GM19468 (cell line): ENCODE measurements at regions not wholly inside any gene's neighbourhood (a gene's known extent, or its start where the extent isn't known, plus 50 kb on each side); places are given as distances from the start of the nearest gene placed in this dataset.

Source experiments
- ATAC-seq: cut with Tn5 transposase; IDR thresholded peaks from one replicate; pipeline ENCODE4 v1.9.1; 2021; ENCODE audit warnings: mild to moderate bottlenecking, moderate library complexity, moderate number of reproducible peaks; ENCODE audit not compliant: unreplicated experiment; ENCODE audit errors: extremely low read depth

DNA sequence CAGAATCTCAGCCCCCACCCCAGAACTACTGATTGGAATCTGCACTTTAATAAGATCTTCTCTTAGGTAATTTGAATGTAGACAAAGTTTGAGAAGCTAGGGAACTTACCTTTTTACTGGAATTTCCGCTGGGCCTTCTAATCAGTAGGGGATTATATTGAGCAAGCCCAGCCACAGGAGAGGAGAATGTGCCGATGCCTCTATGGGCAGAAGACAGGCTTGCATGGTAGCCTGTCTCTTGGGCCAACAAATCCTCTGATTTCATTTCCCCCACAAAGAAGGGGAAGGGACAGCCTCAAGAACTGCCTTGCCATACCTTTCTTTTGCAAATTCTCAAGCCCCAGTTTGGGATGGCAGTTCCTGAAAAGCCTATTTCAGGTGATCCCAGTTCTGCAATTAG lies 163.4 kb upstream of the BDNF start:
- ATAC-seq, result no peak

DNA sequence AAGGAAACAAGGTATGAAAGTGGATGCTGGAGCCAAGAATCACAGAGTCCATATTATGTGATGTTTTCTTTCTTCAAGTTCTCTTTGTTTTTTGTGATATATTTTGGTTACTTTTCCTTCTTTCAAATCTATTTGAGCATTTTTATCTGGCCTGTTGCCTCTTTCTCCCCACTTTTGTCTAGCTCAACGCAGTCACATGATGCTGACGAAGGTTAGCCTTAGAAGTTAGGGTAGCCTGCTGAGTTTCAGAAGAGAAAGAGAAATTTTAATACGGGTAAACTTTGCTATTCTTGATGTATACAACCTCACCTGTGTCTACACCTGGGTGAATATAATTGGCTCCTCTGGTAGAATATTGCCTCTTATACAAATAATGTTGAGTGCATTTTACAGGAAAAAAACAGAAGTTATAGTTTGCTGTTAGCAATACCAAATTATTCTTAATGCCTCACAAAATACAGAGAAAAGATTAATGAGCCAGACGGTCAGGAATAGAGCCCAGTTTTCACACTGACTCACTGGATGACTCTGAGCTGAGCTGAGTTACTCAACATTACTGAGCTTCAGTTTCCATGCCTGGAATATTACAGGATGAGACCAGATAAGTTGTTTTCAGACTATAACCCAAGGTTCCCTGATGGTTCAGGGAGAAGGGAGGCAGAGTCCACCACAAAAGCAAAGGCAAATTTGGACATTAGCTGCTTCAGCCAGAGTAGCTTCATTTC lies 161.6 kb upstream of the BDNF start:
- ATAC-seq, result no peak

DNA sequence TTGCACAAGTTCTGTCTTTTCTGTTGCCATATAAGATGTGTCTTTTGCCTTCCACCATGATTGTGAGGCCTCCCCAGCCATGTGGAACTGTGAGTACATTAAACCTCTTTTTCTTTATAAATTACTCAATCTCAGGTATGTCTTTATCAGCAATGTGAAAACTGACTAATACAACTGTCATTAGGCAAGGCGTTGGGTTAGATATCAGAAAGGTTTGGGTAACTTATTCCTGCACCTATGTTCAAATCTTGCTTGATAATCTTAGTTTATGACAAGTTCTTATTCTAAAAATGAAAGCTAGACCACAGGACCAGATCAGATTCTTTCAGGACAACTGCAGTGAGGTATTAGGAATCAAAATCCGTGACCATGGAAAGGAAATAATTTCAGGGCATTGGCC lies 160.6 kb upstream of the BDNF start:
- ATAC-seq, result no peak

- no peak for ATAC-seq
These were observed 158.6 kb upstream of the BDNF start for GRCh38 chr11:27858866-27859265.

DNA sequence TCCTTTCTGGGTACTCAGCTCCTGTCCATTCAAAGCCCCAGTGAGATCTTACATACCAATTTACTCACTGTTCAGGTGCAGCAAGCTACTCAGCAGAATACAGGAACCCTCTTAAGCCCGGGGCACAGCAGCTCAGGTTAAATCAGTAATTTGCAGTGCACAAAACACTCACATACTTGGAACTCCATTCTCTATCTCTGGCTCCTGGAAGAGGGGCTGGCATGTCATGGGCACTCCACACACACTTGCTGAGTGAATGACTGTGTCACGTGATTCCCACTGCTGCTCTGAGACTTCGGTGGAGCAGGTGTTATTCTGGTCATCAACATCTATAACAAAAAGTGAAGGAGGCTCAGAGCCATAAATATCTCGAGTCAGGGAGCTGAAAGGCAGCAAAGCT lies 157.3 kb upstream of the BDNF start:
- no peak for ATAC-seq

GRCh38 chr11:27857014-27857413 lies 156.8 kb upstream of the BDNF start:
- no peak for ATAC-seq

GRCh38 chr11:27848423-27848822 lies 148.2 kb upstream of the BDNF start:
- no peak for ATAC-seq

DNA sequence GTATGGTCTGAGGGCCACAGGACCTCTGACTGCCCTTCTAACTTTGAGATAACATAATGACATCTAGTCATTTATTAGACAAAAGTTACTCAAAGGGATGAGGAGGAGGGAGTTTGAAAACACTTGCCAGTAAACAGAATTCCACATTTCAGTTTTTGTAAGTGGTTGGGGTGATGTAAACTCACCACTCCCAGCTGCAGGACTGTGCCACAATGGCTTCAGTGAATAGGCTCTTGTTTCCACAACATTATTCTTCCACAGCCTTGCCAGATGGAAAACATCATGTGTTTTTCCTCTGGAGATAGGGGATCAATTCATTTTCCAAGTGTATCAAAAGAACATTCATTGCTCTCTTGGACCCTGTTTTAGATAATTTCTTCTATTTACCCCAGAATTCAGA lies 147.2 kb upstream of the BDNF start:
- no peak for ATAC-seq

DNA sequence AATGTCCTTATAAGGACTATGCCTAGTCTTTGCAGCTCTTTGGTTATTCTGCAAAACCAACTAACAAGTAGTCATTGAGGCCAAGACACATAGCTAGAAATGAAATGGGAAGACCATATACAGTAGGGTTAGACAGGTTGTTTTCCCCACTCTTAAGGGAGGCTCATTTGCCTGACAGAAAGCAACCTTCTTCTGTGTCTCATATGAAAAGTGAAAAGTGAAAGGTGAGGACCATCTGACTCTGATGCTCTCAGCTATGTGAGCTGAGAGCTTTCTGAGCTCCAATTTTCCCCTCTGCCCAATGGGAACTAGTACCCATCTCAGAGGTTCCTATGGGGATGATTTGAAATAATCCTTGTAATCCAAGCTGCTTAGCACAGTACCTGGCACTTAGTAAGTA lies 142.0 kb upstream of the BDNF start:
- no peak for ATAC-seq

- no peak for ATAC-seq
These were observed 140.8 kb upstream of the BDNF start for GRCh38 chr11:27841023-27841422.

DNA sequence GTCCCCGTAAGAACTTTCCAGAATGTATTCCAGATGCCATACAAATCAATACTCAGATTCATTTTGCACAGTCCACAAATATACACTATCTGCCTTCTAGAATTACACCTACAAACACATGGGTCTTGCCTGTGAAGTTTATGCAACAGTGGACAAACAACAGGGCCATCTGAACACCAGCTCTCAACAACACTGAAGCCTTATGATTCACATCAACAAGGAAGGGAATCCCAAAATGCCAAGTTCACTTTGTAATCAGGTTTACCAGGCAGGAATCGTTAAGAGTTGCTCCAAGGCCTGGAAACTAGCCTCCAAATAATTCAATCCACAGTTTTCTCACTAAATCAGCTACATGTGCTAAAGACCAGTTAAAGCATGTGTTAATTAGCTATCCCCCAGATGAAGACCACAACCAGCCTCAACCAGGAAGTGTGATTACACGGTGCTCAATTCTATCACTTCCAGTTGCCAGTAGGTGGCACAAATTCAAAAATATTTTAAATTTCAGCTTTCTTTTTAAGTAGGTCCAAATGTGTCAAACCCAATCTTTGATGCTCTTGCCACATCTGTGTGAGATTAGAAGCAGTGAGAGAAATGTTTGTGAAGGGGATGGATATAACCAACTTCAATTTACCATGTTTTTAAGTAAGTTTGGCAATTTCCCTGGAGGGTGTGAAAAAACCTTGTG lies 139.1 kb upstream of the BDNF start:
- ATAC-seq, result no peak

DNA sequence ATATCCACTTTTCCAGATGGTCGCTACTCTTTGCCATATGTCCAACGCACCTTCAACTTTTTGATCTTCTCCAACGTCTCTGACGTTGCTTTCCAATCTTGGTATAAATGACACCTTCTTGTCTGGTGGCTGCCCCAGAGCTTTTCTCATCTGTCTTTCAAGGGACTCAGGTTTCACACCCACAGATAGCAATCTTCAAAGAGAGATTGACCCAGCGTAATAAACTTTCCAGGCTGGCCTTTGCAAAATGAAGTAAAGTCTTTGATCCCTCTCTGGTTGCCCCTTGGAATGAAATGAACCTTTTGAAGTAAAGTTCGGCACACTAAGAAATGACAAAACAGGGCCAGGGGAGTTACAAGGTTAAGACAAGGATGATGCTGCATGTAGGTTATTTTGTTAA lies 138.4 kb upstream of the BDNF start:
- no peak for ATAC-seq

DNA sequence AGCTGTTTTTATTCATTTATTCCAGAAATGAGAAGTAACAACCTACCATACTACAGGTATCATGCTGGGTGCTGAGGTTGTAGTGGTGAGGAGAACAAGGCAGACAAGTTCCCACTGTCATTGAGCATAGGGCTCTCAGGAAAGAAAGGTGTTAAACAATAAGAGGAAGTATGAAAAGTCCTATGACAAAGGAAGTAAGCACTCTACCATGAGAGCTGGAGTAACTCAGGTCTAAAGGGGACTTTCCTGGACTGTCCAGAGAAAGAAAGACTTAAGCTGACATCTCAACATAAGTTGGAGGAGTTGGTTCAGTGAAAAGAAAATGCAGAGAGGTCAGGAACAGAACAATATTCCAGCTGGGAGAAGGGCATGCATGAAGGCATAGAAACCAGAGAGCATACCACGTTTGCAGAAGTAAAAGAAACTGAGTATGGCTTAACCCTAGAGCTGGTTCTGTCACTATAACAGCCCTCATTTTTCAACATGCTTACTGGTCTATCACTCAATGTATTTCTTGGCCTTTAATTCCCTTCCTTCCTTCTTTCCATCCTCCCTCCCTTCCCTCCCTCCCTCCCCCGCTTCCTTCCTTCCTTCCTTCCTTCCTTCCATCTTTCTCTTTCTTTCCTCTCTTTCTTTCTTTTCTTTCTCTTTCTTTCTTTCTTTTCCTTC lies 137.8 kb upstream of the BDNF start:
- ATAC-seq, result peak; percentile 67

DNA sequence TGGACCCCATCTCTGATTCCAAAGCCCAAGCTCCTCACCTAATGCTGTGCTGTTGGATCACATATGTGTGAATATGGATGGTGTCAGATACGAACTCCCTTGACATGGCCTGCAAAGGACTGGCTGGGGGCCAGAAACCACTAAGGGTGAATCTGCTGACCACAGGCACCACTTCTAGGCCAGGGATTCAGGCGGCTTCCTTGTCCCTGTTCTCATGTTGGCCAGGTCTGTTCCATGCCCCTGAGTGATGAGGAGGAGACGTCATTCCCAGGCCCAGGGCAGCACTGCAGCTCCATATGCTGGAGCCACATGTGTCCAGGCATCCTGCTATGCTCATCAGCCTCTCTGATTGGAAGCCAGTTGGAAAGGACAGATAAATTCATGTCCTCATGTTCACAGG lies 130.0 kb upstream of the BDNF start:
- no peak for ATAC-seq

- no peak for ATAC-seq
These were observed 120.0 kb upstream of the BDNF start for GRCh38 chr11:27820249-27820648.

DNA sequence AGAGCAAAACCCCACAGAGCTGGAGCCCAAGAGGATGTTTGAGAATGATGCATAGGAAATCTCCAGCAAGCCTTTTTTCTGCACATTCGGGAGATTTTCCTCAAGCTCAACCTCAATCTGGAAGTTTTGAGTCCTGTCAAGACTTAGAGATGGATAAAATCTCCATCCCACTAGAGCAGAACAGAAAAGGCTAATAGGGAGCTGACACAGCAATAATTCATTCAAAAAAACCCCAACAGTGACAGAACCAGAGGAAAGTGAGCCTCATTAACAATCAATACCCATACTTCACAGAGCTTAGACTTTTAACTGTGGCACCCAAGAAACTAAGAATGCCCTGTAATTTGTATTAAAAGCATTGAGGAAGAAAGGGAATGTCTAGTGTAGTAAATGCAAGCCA lies 115.9 kb upstream of the BDNF start:
- ATAC-seq, result no peak

- no peak for ATAC-seq
These were observed 112.1 kb upstream of the BDNF start for GRCh38 chr11:27812341-27812740.

GRCh38 chr11:27807596-27807995 lies 107.3 kb upstream of the BDNF start:
- no peak for ATAC-seq

DNA sequence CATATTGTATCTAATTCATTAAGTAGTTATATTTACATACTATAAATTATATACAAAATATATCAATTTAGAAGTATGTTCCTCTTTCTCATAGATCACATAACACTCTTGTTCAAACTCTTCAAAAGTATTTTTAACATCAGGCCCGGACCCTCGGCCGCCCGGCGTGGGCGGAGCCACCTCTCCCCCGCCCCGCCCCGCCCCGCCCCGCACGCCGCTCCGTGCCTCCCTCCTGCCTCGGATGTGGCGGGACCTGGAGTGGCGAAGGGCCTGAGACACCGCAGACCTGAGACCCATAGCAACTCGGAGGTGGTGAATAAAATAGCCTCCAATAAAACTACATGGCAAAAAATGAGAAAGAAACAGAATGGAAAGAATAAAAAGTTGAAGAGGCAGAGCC lies 105.9 kb upstream of the BDNF start:
- no peak for ATAC-seq

DNA sequence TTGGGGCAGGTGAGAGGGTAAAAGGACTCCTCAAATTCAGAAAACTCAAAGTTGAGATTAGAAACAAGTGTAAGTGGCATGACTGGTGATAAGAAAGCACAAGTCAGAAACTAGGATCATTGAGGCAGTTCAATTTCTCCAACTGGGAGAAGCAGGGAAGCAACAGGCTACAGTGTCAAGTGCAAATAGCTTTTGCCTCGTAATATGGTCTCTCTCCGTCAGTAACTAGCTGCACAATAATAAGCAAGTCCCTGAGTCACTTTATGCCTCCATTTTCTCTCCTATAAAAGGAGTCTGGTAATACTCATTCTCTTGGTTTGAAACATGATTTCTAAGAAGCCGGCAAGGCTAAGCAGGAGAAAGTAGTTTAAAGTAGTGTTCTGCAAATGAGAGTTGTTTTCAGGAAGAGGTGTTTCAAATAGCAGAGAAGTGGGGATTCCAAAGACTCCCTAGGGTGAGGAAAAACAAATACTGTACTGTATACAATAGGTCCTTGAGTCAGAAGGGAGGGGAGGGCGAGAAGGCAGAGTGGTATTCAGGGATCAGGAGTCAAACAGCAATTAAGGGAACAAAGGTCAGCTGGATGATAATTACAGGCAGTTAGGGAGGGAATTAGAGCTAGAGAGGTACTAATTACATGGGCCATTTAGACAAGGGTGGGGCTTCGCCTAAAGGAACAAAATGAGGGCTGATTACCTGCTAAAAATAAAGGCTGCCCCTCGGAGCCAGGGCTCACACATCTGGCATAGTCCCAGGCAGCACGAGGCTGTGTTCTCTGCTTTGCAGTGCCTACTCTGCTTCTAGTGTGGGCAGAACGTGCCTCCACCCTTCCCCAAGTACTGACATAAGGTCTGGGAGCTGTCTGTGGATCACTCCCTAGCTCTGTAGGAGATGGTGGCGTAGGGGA lies 96.0 kb upstream of the BDNF start:
- no peak for ATAC-seq

DNA sequence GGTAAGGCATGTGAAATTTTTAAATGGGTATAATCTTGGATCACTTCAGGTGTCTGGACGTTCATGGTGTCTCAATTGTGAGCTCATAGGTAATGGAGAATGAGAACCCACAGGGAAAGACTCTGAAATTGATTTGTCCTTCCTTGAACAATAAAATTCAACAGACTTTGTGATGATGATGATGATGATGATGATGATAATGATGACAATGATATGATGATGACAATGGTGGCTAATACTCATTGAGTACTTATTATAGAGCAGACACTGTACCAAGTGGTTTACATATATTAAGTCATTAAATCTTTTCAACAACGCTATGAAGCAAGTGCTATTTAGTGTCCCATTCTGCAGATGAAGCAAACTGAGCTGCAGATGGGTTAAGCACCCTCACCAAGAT lies 86.6 kb upstream of the BDNF start:
- ATAC-seq, result no peak
